OCI-LY3 (cell line): ENCODE measurements at regions not wholly inside any gene's neighbourhood (a gene's known extent, or its start where the extent isn't known, plus 50 kb on each side); places are given as distances from the start of the nearest gene placed in this dataset.

Source experiments
- H2AFZ ChIP-seq: fragments of 200-600, 300-600 bp; shearing (Covaris generic); 2 replicates; pipeline ENCODE4 v1.6.0; 2014; ENCODE audit warnings: antibody characterized with exemption, low read depth, low read length
- H3K27ac ChIP-seq: fragments of 200-600, 300-600 bp; sonication (generic); 2 replicates; pipeline ENCODE4 v1.5.1; 2014; ENCODE audit warnings: mild to moderate bottlenecking, low read length, moderate library complexity, mixed read lengths
- H3K27me3 ChIP-seq: fragments of 200-600, 300-600 bp; sonication (generic); 2 replicates; pipeline ENCODE4 v1.6.1; 2014; ENCODE audit warnings: low read depth, low read length, mixed read lengths
- H3K36me3 ChIP-seq: fragments of 200-600, 300-600 bp; sonication (generic); replicated peaks from 2 replicates; pipeline ENCODE3; 2014; ENCODE audit warnings: low read depth, low read length, mixed read lengths
- H3K4me1 ChIP-seq: fragments of 300-600, 200-600 bp; sonication (generic); 2 replicates; pipeline ENCODE4 v1.6.1; 2014; ENCODE audit warnings: low read length, mixed read lengths
- H3K4me2 ChIP-seq: fragments of 200-600, 300-600 bp; sonication (generic); 2 replicates; pipeline ENCODE4 v1.6.1; 2014; ENCODE audit warnings: low read length, mixed read lengths
- H3K4me3 ChIP-seq: fragments of 300-600, 200-600 bp; sonication (generic); 2 replicates; pipeline ENCODE4 v1.5.1; 2014; ENCODE audit warnings: antibody characterized with exemption, mild to moderate bottlenecking, low read length, moderate library complexity
- H3K79me2 ChIP-seq: fragments of 300-600, 200-600 bp; shearing (Covaris generic); 2 replicates; pipeline ENCODE4 v1.6.1; 2014; ENCODE audit warnings: mild to moderate bottlenecking, low read length, mixed read lengths
- H3K9ac ChIP-seq: fragments of 300-600, 200-600 bp; shearing (Covaris generic); 2 replicates; pipeline ENCODE4 v1.6.0; 2014; ENCODE audit warnings: mild to moderate bottlenecking, low read length, moderate library complexity
- H3K9me3 ChIP-seq: fragments of 200-600, 300-600 bp; shearing (Covaris generic); 2 replicates; pipeline ENCODE4 v1.6.1; 2014; ENCODE audit warnings: low read length, mixed read lengths; ENCODE audit not compliant: insufficient read depth
- H4K20me1 ChIP-seq: fragments of 200-600, 300-600 bp; sonication (generic); 2 replicates; pipeline ENCODE4 v1.6.1; 2016; ENCODE audit warnings: low read length, mixed read lengths; ENCODE audit not compliant: insufficient read depth
- EZH2phosphoT487 ChIP-seq: fragments of 200-600 bp; shearing (Covaris generic); IDR thresholded peaks from 2 replicates; pipeline ENCODE4 v1.6.1; 2018; ENCODE audit warnings: antibody characterized with exemption, mixed run types, low read depth
- TF ChIP-seq, protein P1 (sequence below): fragments of 200-600, 300-600 bp; sonication (generic); IDR thresholded peaks from 2 replicates; pipeline ENCODE4 v1.5.1; 2014; ENCODE audit warnings: antibody characterized with exemption, low read length, low read depth

DNA sequence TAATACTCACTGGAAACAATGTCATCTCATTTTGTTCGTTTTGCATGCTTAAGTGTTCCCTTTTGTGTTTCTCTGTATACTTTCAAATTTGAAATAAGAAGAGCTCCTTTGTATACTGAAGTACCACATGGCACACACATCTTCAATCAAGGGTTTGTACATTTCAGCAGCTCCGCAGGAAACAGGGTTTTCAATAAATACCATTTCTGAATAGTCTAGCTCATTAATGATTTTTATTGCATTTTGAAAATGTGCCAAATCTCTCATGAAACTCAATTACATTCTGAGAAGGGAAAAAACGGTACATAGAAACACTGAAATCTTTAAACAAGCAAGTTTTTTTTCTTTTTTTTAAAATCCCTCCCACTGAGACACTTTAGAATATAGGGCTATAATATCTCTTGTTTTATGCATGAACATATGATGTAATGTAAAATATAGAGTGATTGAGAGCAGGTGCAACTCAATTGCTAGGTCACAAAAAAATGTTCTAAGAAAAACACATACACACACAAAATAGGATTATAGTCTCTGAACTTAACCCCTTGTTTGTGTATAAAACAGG, 914.2 kb upstream of the PCDH7 start:
- no peaks in the 10 kb centered on the region for H3K4me1 ChIP-seq
- H3K4me3 ChIP-seq = no peak overlapping the region
- no peaks in the 10 kb centered on the region for H3K27me3 ChIP-seq
- H2AFZ ChIP-seq = no peak overlapping the region
- H3K4me2 ChIP-seq = no peak overlapping the region
- H3K36me3 ChIP-seq = no peaks in the 10 kb centered on the region
- no peak for TF ChIP-seq EZH2phosphoT487
- TF ChIP-seq, protein P1, sequence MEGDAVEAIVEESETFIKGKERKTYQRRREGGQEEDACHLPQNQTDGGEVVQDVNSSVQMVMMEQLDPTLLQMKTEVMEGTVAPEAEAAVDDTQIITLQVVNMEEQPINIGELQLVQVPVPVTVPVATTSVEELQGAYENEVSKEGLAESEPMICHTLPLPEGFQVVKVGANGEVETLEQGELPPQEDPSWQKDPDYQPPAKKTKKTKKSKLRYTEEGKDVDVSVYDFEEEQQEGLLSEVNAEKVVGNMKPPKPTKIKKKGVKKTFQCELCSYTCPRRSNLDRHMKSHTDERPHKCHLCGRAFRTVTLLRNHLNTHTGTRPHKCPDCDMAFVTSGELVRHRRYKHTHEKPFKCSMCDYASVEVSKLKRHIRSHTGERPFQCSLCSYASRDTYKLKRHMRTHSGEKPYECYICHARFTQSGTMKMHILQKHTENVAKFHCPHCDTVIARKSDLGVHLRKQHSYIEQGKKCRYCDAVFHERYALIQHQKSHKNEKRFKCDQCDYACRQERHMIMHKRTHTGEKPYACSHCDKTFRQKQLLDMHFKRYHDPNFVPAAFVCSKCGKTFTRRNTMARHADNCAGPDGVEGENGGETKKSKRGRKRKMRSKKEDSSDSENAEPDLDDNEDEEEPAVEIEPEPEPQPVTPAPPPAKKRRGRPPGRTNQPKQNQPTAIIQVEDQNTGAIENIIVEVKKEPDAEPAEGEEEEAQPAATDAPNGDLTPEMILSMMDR = no peak
- peaks cover 7% of the 10 kb centered on the region for H3K9me3 ChIP-seq
- H4K20me1 ChIP-seq = no peaks in the 10 kb centered on the region
- no peaks in the 10 kb centered on the region for H3K79me2 ChIP-seq
- no peak overlapping the region for H3K27ac ChIP-seq
- no peak overlapping the region for H3K9ac ChIP-seq

DNA sequence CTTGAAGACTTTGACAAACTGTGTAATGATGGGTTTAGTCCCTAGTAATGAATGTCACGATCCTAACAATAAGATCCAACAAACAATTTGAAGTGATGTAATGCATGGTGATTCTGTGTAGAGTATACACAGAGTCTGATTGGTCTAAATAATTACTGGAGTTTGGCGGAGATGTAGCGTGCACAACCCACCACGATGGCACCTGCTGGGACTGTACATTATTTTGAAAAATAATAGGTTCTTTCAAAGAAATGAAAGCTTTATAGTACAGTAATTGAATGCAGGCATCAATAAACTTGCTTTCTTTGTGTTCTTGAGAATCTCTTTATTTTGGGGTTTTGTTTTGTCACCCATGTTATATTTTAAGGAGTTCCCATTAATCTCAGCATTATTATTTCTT, 902.2 kb upstream of the PCDH7 start:
- Histone ChIP-seq H3K79me2 (no peaks in the 10 kb centered on the region), H3K36me3 (no peaks in the 10 kb centered on the region), H3K4me3 (no peak overlapping the region), H3K9ac (no peak overlapping the region), H3K27ac (no peak overlapping the region), H3K4me1 (no peaks in the 10 kb centered on the region), H3K9me3 (no peaks in the 10 kb centered on the region), H4K20me1 (no peaks in the 10 kb centered on the region), H3K27me3 (no peaks in the 10 kb centered on the region), H3K4me2 (no peak overlapping the region), H2AFZ (no peak overlapping the region)
- TF ChIP-seq, protein P1 = no peak
- no peak for TF ChIP-seq EZH2phosphoT487

DNA sequence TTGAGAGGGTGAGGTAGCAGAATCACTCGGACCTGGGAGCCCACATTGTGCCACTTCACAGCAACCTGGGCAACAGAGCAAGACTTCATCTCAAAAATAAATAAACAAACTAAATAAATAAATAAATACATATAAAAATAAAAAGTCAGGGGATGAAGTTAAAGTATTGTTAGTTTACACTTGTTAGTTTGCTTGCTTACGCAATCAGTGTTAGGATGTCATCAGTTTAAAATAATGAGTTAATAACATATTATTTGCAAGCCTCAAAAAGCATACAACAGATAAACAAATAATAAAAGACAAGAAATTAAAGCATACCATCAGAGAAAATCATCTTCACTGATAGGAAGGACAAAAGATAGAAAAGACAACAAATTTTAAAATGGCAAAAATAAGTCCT, 891.1 kb upstream of the PCDH7 start:
- H3K36me3 ChIP-seq = no peaks in the 10 kb centered on the region
- no peak overlapping the region for H3K27ac ChIP-seq
- no peaks in the 10 kb centered on the region for H3K79me2 ChIP-seq
- no peak overlapping the region for H2AFZ ChIP-seq
- no peak overlapping the region for H3K4me2 ChIP-seq
- H3K4me1 ChIP-seq = no peaks in the 10 kb centered on the region
- H3K9ac ChIP-seq = no peak overlapping the region
- no peak overlapping the region for H3K4me3 ChIP-seq
- H3K9me3 ChIP-seq = no peaks in the 10 kb centered on the region
- H4K20me1 ChIP-seq = no peaks in the 10 kb centered on the region
- no peaks in the 10 kb centered on the region for H3K27me3 ChIP-seq
- no peak for TF ChIP-seq EZH2phosphoT487
- TF ChIP-seq, protein P1 = no peak

DNA sequence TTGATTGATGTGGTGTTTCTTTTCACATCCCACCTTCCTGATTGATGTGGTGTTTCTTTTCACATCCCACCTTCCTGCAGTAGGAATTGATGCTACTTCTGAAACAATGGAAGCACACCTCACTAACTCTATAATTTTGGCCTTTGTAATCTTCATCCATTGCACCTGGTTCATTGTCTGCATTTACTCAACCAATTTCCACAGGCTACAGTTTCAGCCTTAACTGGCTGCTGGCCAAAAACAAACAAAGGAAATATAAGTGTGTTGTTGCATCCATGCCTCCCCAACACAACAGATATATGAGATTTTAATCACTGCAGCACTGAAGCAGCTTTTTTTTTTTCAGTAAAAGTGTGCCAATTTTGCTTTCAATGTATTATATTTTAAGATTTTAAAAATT, 867.6 kb upstream of the PCDH7 start:
- H3K4me3 ChIP-seq = no peak overlapping the region
- no peaks in the 10 kb centered on the region for H3K4me1 ChIP-seq
- H3K4me2 ChIP-seq = no peak overlapping the region
- H3K9ac ChIP-seq = no peak overlapping the region
- no peak overlapping the region for H3K27ac ChIP-seq
- H3K27me3 ChIP-seq = no peaks in the 10 kb centered on the region
- H2AFZ ChIP-seq = no peak overlapping the region
- no peak for TF ChIP-seq EZH2phosphoT487
- TF ChIP-seq, protein P1 = no peak
- no peaks in the 10 kb centered on the region for H3K36me3 ChIP-seq
- H4K20me1 ChIP-seq = no peaks in the 10 kb centered on the region
- no peaks in the 10 kb centered on the region for H3K79me2 ChIP-seq
- H3K9me3 ChIP-seq = no peaks in the 10 kb centered on the region
